Activated B cell treated with CpG ODN at 0.5 μM for 24 hours (primary cell): ENCODE measurements at regions not wholly inside any gene's neighbourhood (a gene's known extent, or its start where the extent isn't known, plus 50 kb on each side); places are given as distances from the start of the nearest gene placed in this dataset.

Experiments used
- ATAC-seq: fragments of 200-7000 bp; cut with Tn5 transposase; one replicate; pipeline ENCODE4 v1.10.0; 2021; ENCODE audit warnings: low read depth, mild to moderate bottlenecking, moderate library complexity
- CTCF ChIA-PET: fragments of 350-600 bp; sonication (Branson Sonifier 250); formaldehyde crosslinking; loops from one replicate; lab custom pipeline; 2021; ENCODE audit warnings: antibody characterized with exemption; lab: Charles Lee
- POLR2A ChIA-PET: fragments of 350-600 bp; sonication (Branson Sonifier 250); formaldehyde crosslinking; loops from one replicate; lab custom pipeline; 2021; ENCODE audit warnings: antibody characterized with exemption; lab: Charles Lee
- DNase-seq: peaks from one replicate; pipeline ENCODE4 v3.0.0; 2022
- H3K27ac Mint-ChIP-seq: one replicate; pipeline ENCODE4 v1.8.0; 2020; ENCODE audit warnings: mixed read lengths
- H3K27me3 Mint-ChIP-seq: one replicate; pipeline ENCODE4 v1.8.0; 2021; ENCODE audit warnings: mixed read lengths
- H3K36me3 Mint-ChIP-seq: one replicate; pipeline ENCODE4 v1.8.0; 2021; ENCODE audit warnings: low read depth, mixed read lengths
- H3K4me1 Mint-ChIP-seq: one replicate; pipeline ENCODE4 v1.8.0; 2021; ENCODE audit warnings: mixed read lengths
- H3K4me3 Mint-ChIP-seq: one replicate; pipeline ENCODE4 v1.8.0; 2020; ENCODE audit warnings: mild to moderate bottlenecking, mixed read lengths
- H3K9me3 Mint-ChIP-seq: one replicate; pipeline ENCODE4 v1.8.0; 2020; ENCODE audit warnings: mixed read lengths
- CTCF ChIP-seq: fragments of 200-600 bp; IDR thresholded peaks from one replicate; pipeline ENCODE4 v1.8.0; 2022; ENCODE audit warnings: antibody characterized with exemption, mild to moderate bottlenecking
- intact Hi-C: fragments of 100-400 bp; cut with micrococcal nuclease; formaldehyde crosslinking; loops from one replicate; pipeline ENCODE4 v1.15.1; 2024

GRCh38 chr13:107216046-107216755 lies 648.3 kb upstream of the ARGLU1 start:
- Mint-ChIP-seq H3K27ac (no peak overlapping the region), H3K27me3 (no peaks in the 10 kb centered on the region), H3K9me3 (no peaks in the 10 kb centered on the region), H3K36me3 (no peaks in the 10 kb centered on the region), H3K4me1 (no peaks in the 10 kb centered on the region), H3K4me3 (no peak overlapping the region)
- DNase-seq, result no peak
- ChIA-PET CTCF (interaction anchor here (1.1 to 1.5 kb wide), 2 partner anchors 11 to 14 kb away, joined by 3 read pairs; no protein-coding TSS in a partner anchor), POLR2A (no interaction called here)
- TF ChIP-seq CTCF, result no peak
- intact Hi-C loops, result loop anchor here (10.0 kb wide), 1 partner anchor 869 kb away; no protein-coding TSS in a partner anchor
- no peak for ATAC-seq

GRCh38 chr13:107211073-107211472 lies 643.1 kb upstream of the ARGLU1 start:
- ChIA-PET CTCF (interaction anchor here (0.9 to 3.7 kb wide), 4 partner anchors 8 to 944 kb away, joined by 3 to 19 read pairs (median 8); no protein-coding TSS in a partner anchor), POLR2A (no interaction called here)
- Mint-ChIP-seq H3K4me3 (no peak overlapping the region), H3K27ac (no peak overlapping the region), H3K27me3 (no peaks in the 10 kb centered on the region), H3K4me1 (no peaks in the 10 kb centered on the region), H3K9me3 (no peaks in the 10 kb centered on the region), H3K36me3 (no peaks in the 10 kb centered on the region)
- TF ChIP-seq CTCF, result no peak
- peak; percentile 50 for ATAC-seq
- intact Hi-C loops, result loop anchor here (10.0 kb wide), 1 partner anchor 874 kb away; no protein-coding TSS in a partner anchor
- DNase-seq, result no peak

- DNase-seq, result no peak
- no peaks in the 10 kb centered on the region for H3K4me1 Mint-ChIP-seq
- H3K27ac Mint-ChIP-seq, result no peak overlapping the region
- TF ChIP-seq CTCF, result no peak
- ATAC-seq, result no peak
- intact Hi-C loops, result loop anchor here (10.0 kb wide), 1 partner anchor 874 kb away; no protein-coding TSS in a partner anchor
- ChIA-PET CTCF (interaction anchor here (1.1 to 3.7 kb wide), 3 partner anchors 8 to 944 kb away, joined by 3 to 19 read pairs (median 13); no protein-coding TSS in a partner anchor), POLR2A (no interaction called here)
- H3K36me3 Mint-ChIP-seq, result no peaks in the 10 kb centered on the region
- H3K4me3 Mint-ChIP-seq, result no peak overlapping the region
- no peaks in the 10 kb centered on the region for H3K27me3 Mint-ChIP-seq
- H3K9me3 Mint-ChIP-seq, result no peaks in the 10 kb centered on the region
Measured at GRCh38 chr13:107210723-107211030, 642.7 kb upstream of the ARGLU1 start.

GRCh38 chr13:107209824-107210722 lies 642.1 kb upstream of the ARGLU1 start:
- no peak overlapping the region for H3K27ac Mint-ChIP-seq
- DNase-seq (no peak), ATAC-seq (no peak)
- H3K36me3 Mint-ChIP-seq, result no peaks in the 10 kb centered on the region
- intact Hi-C loops, result loop anchor here (10.0 kb wide), 1 partner anchor 875 kb away; no protein-coding TSS in a partner anchor
- H3K4me1 Mint-ChIP-seq, result no peaks in the 10 kb centered on the region
- POLR2A ChIA-PET, result no interaction called here
- no peaks in the 10 kb centered on the region for H3K9me3 Mint-ChIP-seq
- H3K27me3 Mint-ChIP-seq, result no peaks in the 10 kb centered on the region
- CTCF ChIA-PET, result interaction anchor here (1.1 to 3.5 kb wide), 2 partner anchors 12 to 945 kb away, joined by 3 to 19 read pairs; no protein-coding TSS in a partner anchor
- H3K4me3 Mint-ChIP-seq, result no peak overlapping the region
- TF ChIP-seq CTCF, result no peak
